Prostate gland (tissue), 2 donors: ENCODE measurements at regions not wholly inside any gene's neighbourhood (a gene's known extent, or its start where the extent isn't known, plus 50 kb on each side); places are given as distances from the start of the nearest gene placed in this dataset.

Experiments used
- CTCF ChIP-seq, 4 experiments: fragments of 200-600 bp in 2 of 4; fragments of 450-650 bp in 2 of 4; sonication (generic) in 2 of 4; IDR thresholded peaks; 1 replicate in 3 of 4; 2 replicates in 1 of 4; pipeline ENCODE4 v1.5.1; 2016 to 2019; ENCODE audit warnings: antibody characterized with exemption in 4 of 4, mild to moderate bottlenecking in 2 of 4, moderate library complexity in 2 of 4
- POLR2A ChIP-seq: fragments of 450-650 bp; IDR thresholded peaks from one replicate; pipeline ENCODE4 v1.6.1; 2016; ENCODE audit warnings: antibody characterized with exemption, mild to moderate bottlenecking
- POLR2AphosphoS5 ChIP-seq: sonication (generic); formaldehyde crosslinking; IDR thresholded peaks from one replicate; pipeline ENCODE4 v1.6.1; 2017; ENCODE audit warnings: antibody characterized with exemption

DNA sequence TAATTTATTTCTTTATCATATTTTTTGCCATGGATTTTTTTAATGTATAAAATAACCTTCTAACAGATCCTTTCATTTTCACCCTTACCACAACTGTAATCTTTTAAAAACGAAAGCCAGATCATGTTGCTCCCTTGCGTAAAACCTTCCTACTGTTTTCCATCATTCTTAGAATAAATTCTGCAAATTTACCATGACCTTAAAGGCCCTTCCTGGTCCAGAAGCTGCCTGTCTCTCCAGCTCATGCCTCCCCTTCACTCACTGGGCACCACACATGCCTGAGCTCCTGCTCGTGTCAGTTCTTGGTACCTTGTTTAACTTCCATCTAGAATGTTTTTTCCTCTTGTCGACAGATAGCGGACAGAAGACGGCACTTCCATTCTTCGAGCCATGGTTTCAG, 245.0 kb upstream of the CDH5 start:
- TF ChIP-seq POLR2A (no peak), CTCF (IDR thresholded peaks at IDR 0.05) (no peak), POLR2AphosphoS5 (no peak)
